Neural crest cell (in vitro differentiated cells): ENCODE measurements at regions not wholly inside any gene's neighbourhood (a gene's known extent, or its start where the extent isn't known, plus 50 kb on each side); places are given as distances from the start of the nearest gene placed in this dataset.

ENCODE experiments used
- DNase-seq: peaks from one replicate; pipeline ENCODE4 v3.0.0; 2021; ENCODE audit warnings: low read depth, mixed read lengths, low spot score
- H3K27ac Mint-ChIP-seq: one replicate; pipeline ENCODE4 v1.8.0; 2021; ENCODE audit warnings: mild to moderate bottlenecking, mixed read lengths; ENCODE audit not compliant: unreplicated experiment
- H3K27me3 Mint-ChIP-seq: 2 replicates; pipeline ENCODE4 v1.8.0; 2021; ENCODE audit warnings: low read depth, mild to moderate bottlenecking, mixed read lengths
- H3K36me3 Mint-ChIP-seq: 2 replicates; pipeline ENCODE4 v1.8.0; 2021; ENCODE audit warnings: low read depth, mild to moderate bottlenecking, mixed read lengths
- H3K4me1 Mint-ChIP-seq: 2 replicates; pipeline ENCODE4 v1.8.0; 2021; ENCODE audit warnings: mixed read lengths
- H3K4me3 Mint-ChIP-seq: one replicate; pipeline ENCODE4 v1.8.0; 2021; ENCODE audit warnings: mild to moderate bottlenecking, mixed read lengths
- H3K9me3 Mint-ChIP-seq: 2 replicates; pipeline ENCODE4 v1.8.0; 2021; ENCODE audit warnings: mixed read lengths
- TF ChIP-seq, protein P1 (sequence below): fragments of 200-600 bp; sonication (generic); conservative IDR thresholded peaks from 2 replicates; pipeline ENCODE4 v1.5.0; 2021; ENCODE audit warnings: antibody characterized with exemption, mild to moderate bottlenecking

DNA sequence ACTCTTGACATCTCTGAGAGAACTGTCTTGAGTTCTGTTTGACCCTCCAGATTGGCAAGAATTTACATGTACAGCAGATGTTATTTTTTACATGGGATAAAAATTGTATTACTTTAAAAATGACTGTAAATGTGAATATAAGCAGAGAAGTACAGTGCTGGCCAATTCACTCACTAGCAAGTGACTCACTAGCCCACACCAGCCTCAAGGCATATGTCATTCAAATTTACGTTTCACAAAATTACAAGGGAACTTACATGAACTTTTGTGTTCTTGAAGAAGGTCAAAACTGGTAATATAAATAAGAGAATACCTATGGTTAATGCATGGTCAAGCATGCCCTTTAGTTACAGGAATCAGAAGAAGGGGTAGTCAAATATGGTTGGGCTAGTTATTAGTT, 54.0 kb upstream of the HMGCLL1 start:
- no peak for DNase-seq
- H3K36me3 Mint-ChIP-seq: no peaks in the 10 kb centered on the region
- TF ChIP-seq, protein P1, sequence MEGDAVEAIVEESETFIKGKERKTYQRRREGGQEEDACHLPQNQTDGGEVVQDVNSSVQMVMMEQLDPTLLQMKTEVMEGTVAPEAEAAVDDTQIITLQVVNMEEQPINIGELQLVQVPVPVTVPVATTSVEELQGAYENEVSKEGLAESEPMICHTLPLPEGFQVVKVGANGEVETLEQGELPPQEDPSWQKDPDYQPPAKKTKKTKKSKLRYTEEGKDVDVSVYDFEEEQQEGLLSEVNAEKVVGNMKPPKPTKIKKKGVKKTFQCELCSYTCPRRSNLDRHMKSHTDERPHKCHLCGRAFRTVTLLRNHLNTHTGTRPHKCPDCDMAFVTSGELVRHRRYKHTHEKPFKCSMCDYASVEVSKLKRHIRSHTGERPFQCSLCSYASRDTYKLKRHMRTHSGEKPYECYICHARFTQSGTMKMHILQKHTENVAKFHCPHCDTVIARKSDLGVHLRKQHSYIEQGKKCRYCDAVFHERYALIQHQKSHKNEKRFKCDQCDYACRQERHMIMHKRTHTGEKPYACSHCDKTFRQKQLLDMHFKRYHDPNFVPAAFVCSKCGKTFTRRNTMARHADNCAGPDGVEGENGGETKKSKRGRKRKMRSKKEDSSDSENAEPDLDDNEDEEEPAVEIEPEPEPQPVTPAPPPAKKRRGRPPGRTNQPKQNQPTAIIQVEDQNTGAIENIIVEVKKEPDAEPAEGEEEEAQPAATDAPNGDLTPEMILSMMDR: no peak
- H3K4me1 Mint-ChIP-seq: peaks cover 8% of the 10 kb centered on the region
- H3K9me3 Mint-ChIP-seq: peaks cover 3% of the 10 kb centered on the region
- H3K4me3 Mint-ChIP-seq: no peak overlapping the region
- H3K27me3 Mint-ChIP-seq: no peaks in the 10 kb centered on the region
- no peak overlapping the region for H3K27ac Mint-ChIP-seq
